ENCODE measurements at regions not wholly inside any gene's neighbourhood (a gene's known extent, or its start where the extent isn't known, plus 50 kb on each side); places are given as distances from the start of the nearest gene placed in this dataset.

- DNase-seq (ENCODE audit: low read depth in 1 of 2, low spot score in 1 of 2), result no peak
- peaks cover 3% of the 10 kb centered on the region for H3K27me3 ChIP-seq (ENCODE audit: insufficient read depth, poor library complexity, severe bottlenecking)
- TF ChIP-seq SPI1 (IDR thresholded peaks at IDR 0.05; ENCODE audit: borderline replicate concordance, low read depth) (no peak), REST (IDR thresholded peaks at IDR 0.05; ENCODE audit: insufficient replicate concordance, low read depth) (no peak), GABPA (IDR thresholded peaks at IDR 0.05; ENCODE audit: low read depth) (no peak), POLR2AphosphoS5 (IDR thresholded peaks at IDR 0.05; ENCODE audit: low read depth) (no peak), CTCF (IDR thresholded peaks at IDR 0.05; ENCODE audit: insufficient read depth, low read length) (no peak)
- no peak overlapping the region for H3K4me3 ChIP-seq (replicated peaks; ENCODE audit: insufficient read depth, low read length)
- H3K27ac ChIP-seq (replicated peaks), result no peak overlapping the region
Observed at GRCh38 chr3:64828276-64828675, 140.5 kb upstream of the ADAMTS9 start.

DNA sequence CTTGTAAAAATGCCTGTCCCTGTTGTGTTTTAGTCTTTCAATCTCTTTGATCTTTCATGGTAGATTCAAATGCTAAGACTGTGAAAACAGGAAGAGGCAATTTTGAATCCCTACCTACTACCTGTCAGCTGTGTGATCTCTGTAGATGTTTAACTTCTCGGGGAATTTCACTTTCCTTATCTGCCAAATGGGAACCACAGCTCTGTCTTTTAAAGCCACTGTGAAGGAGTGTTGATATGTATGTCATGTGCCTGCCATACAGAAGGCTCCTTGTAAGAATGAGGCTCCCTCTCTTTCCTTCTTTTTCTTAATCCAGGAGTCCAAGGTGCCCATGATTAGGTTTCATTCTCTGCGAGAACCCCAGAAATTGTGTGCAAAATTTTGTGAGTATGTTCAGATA lies 139.6 kb upstream of the ADAMTS9 start:
- Histone ChIP-seq H3K4me3 (replicated peaks; ENCODE audit: insufficient read depth, low read length) (no peak overlapping the region), H3K27me3 (ENCODE audit: insufficient read depth, poor library complexity, severe bottlenecking) (peaks cover 3% of the 10 kb centered on the region), H3K27ac (replicated peaks) (no peak overlapping the region)
- DNase-seq (ENCODE audit: low read depth in 1 of 2, low spot score in 1 of 2), result no peak
- no peak for TF ChIP-seq SPI1 (IDR thresholded peaks at IDR 0.05; ENCODE audit: borderline replicate concordance, low read depth)
- TF ChIP-seq CTCF (IDR thresholded peaks at IDR 0.05; ENCODE audit: insufficient read depth, low read length), result no peak
- TF ChIP-seq REST (IDR thresholded peaks at IDR 0.05; ENCODE audit: insufficient replicate concordance, low read depth), result no peak
- TF ChIP-seq GABPA (IDR thresholded peaks at IDR 0.05; ENCODE audit: low read depth), result no peak
- no peak for TF ChIP-seq POLR2AphosphoS5 (IDR thresholded peaks at IDR 0.05; ENCODE audit: low read depth)

DNA sequence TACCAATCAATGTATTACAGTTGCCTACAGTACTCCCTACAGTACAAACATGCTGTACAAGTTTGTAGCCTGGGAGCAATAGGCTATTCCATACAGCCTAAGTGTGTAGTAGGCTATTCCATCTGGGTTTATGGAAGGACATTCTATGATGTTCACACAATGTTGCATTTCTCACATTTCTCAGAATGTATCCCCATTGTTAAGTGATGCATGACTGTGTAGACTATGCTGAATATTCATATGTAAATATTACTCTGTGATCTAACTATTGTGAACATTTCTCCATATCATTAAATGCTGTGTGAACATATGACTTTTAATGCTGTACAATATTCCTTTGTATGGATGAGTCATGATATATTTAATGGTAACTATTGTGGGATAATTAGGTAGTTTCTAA lies 139.2 kb upstream of the ADAMTS9 start:
- TF ChIP-seq SPI1 (IDR thresholded peaks at IDR 0.05; ENCODE audit: borderline replicate concordance, low read depth) (no peak), CTCF (IDR thresholded peaks at IDR 0.05; ENCODE audit: insufficient read depth, low read length) (no peak), REST (IDR thresholded peaks at IDR 0.05; ENCODE audit: insufficient replicate concordance, low read depth) (no peak), POLR2AphosphoS5 (IDR thresholded peaks at IDR 0.05; ENCODE audit: low read depth) (no peak), GABPA (IDR thresholded peaks at IDR 0.05; ENCODE audit: low read depth) (no peak)
- Histone ChIP-seq H3K4me3 (replicated peaks; ENCODE audit: insufficient read depth, low read length) (no peak overlapping the region), H3K27ac (replicated peaks) (no peak overlapping the region), H3K27me3 (ENCODE audit: insufficient read depth, poor library complexity, severe bottlenecking) (peaks cover 3% of the 10 kb centered on the region)
- no peak for DNase-seq (ENCODE audit: low read depth in 1 of 2, low spot score in 1 of 2)

Data from HL-60 (cell line).